H1 (cell line): ENCODE measurements at regions not wholly inside any gene's neighbourhood (a gene's known extent, or its start where the extent isn't known, plus 50 kb on each side); places are given as distances from the start of the nearest gene placed in this dataset.

Source experiments
- GABPA ChIP-seq: IDR thresholded peaks from 2 replicates; pipeline ENCODE4 v1.6.1; 2011; ENCODE audit warnings: mild to moderate bottlenecking, low read length, moderate library complexity, borderline replicate concordance; ENCODE audit not compliant: insufficient read depth
- RBBP5 ChIP-seq: IDR thresholded peaks from 2 replicates; pipeline ENCODE4 v1.7.1; 2012; ENCODE audit warnings: low read depth, mild to moderate bottlenecking, inconsistent platforms, low read length, moderate library complexity, borderline replicate concordance
- SIX5 ChIP-seq: IDR thresholded peaks from 2 replicates; pipeline ENCODE4 v1.6.1; 2011; ENCODE audit warnings: mild to moderate bottlenecking, low read depth, low read length
- SUZ12 ChIP-seq: fragments of 200-600 bp; sonication (generic); IDR thresholded peaks from 2 replicates; pipeline ENCODE4 v1.6.1; 2012; ENCODE audit warnings: mild to moderate bottlenecking, inconsistent platforms, low read length, moderate library complexity, mixed read lengths

DNA sequence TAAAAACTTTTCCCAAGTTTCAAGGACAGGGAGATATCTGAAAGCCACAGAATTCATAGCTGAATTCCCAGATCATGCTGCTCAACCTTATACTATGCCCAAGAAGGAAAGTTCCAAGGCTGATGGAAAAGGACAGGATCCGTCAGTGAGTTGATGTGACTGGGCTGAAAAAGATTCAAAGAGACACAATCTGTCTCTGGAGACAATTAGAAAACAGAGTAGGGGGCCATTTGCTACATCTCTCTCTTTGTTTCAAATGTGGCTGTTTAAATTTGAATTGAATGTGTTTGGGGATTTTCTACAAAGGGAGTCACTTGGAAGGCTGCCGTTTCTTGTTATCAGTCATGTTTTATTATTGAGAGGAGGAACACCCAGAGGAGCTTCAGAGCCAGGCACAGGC, 292.6 kb downstream of the NUF2 start (continued):
- TF ChIP-seq GABPA (no peak), SUZ12 (no peak), SIX5 (no peak), RBBP5 (no peak)
